GM21381 (cell line): ENCODE measurements at regions not wholly inside any gene's neighbourhood (a gene's known extent, or its start where the extent isn't known, plus 50 kb on each side); places are given as distances from the start of the nearest gene placed in this dataset.

Source experiments
- ATAC-seq: cut with Tn5 transposase; IDR thresholded peaks from one replicate; pipeline ENCODE4 v1.9.1; 2021; ENCODE audit warnings: mild to moderate bottlenecking, moderate library complexity; ENCODE audit not compliant: unreplicated experiment

- no peak for ATAC-seq
These were observed 353.9 kb upstream of the CAMK1G start for GRCh38 chr1:209229494-209230061.

- no peak for ATAC-seq
These were observed 353.2 kb upstream of the CAMK1G start for GRCh38 chr1:209230314-209230713.

DNA sequence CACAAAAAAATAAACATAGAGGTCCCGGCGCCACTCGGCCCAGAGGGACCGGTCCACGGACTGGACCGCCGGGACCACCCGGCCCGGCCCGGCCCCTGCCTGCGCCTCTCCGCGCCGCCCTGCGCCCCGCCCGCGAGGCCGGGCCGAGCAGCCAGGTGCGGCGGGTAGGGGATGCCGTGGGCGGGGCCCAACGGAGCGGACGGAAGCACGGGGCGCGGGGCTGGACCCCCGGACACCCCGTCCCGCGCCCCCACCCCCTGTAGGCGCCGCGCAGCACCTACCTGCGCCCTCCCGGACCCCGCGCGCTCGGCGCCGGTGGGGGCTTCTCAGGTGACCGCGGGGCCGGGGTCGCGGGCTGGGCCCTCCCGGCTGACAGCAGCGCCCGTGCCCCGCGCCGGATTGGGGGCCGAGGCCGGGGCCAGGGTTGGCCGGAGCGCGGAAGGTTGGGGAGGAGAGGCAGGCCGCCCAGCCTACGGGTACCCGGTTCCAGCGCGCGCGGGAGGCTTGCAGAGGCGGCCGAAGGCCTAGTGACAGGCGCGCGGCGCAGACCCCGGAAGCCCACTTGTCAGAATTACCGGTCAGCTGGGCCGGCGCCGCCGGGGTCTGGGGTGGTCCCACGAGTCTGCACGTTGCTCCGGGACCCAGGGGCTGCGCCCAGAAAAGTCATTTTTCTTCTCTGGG, 351.9 kb upstream of the CAMK1G start:
- ATAC-seq, result no peak

- no peak for ATAC-seq
These were observed 351.3 kb upstream of the CAMK1G start for GRCh38 chr1:209232197-209232596.

DNA sequence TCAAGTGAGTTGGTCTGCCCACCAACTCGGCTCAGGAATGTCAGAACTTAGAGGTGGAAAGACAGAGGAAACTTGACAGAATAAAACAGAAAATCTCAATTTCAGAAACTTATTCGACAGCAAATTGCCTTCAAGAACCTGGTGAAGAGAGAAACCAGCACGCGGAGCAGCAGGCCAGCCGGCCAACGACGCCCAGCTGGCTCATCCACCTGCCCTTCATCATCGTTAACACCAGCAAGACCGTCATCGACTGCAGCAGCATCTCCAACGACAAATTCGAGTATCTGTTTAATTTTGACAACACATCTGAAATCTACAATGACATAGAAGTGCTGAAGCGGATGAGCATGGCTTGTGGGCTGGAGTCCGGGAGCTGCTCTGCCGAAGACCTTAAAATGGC, 350.8 kb upstream of the CAMK1G start:
- ATAC-seq, result no peak

GRCh38 chr1:209235166-209235565, 348.3 kb upstream of the CAMK1G start:
- ATAC-seq, result no peak

DNA sequence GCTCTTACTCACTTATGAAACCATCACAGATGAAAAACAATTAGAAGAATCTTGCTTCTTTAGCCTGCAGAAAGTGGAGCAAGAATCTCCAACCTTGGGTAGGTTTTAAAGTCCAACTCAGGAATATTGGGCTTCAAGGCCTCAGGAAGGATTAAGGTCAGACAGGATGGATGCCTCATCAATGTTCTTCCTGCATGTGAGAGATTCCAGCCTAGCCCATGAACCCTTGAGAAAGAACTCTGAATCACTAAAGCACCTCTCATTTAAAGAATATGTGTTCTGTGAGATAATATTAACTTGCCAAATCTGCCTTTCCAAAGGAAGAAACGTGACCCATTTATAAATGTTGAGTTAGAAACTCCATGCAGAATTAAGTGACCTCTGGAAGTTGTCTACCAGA, 345.2 kb upstream of the CAMK1G start:
- no peak for ATAC-seq

DNA sequence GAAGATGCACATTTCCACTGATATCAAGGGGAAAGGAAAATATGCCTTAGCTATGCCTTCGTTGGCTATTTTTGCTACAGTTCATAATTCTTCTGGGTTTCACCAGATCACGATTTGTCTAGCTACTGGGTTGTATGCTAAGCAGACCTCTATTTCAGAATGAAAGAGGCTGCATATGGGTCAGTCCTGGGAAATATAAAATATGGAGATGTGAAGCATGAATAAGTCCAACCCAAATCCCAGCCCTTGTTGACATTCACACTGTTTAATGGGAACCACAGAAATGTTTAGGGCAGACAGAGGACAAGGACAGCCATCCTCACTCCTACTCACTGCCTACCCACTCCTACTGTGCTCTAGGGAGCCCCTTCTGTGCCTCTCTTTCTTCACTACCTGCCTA, 343.2 kb upstream of the CAMK1G start:
- no peak for ATAC-seq

- no peak for ATAC-seq
These were observed 342.0 kb upstream of the CAMK1G start for GRCh38 chr1:209241487-209241886.

GRCh38 chr1:209248649-209249279, 334.8 kb upstream of the CAMK1G start:
- ATAC-seq, result peak; percentile 92

GRCh38 chr1:209249280-209249670, 334.2 kb upstream of the CAMK1G start:
- no peak for ATAC-seq

DNA sequence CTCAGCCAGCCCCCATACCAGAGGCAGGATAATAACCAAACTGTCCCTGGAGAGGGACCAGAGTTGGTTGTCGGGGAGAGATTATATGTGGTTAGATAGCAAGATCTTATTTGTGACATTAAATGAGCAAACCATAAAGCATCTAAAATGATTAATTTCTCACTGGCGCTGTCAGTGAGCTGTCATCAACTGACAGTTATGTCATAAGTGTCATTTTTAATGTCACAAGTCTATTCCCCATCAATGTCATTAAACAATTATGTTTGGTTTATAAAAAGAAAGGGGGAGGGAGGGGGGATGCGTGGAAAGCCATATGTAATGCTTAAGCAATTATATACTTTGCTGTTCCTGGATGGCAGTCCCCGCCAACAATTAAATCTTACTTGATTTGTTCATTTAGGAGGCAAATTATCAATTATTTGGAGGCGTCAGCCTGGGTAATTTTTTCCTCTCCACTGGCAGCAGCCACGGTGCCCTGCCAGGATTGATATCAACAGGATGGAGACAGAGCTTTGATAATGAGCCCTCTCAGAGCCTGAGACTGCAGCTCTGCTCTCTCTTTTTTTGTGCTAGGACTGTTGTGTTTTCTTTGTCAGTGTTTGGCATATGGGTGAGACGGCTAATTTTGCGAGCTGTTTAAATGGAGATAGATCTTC, 333.6 kb upstream of the CAMK1G start:
- ATAC-seq, result no peak

DNA sequence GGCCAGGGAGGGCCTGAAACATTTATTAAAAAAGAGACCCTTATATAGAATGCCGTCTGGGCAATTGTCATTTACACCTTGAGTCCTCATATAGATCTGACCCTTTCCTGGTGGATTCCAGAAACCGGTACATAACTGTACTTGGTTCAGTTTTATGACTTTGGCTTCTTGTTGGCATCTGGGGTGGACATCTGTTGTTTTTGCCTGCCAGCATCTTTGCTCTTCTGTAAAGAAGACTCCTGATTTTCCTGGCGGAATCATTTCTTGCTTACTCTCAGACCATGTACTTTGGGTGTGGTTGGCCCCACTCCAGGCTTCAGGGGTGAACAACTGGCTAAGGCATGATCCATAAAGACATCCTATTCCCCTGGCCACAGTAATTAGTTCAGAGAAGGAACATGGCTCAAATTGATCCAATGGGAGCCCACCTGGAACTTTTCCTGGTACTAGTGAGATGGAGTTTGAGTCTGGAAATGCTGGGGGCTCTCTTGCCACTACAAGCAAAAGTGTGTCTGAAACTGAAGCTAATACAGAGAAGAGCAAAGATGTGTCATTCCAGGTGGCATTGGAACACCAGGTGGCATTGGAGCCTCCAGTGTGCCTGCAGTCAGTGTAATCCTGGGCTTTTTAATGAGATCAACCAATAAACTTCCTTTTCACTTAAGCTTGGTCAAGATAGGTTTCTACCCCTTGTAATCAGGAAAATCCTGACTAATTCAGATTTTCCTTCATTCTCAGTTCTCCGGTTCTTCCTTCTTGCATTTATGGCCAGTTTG, 332.5 kb upstream of the CAMK1G start:
- no peak for ATAC-seq

- ATAC-seq, result no peak
These were observed 326.7 kb upstream of the CAMK1G start for GRCh38 chr1:209256766-209257350.

GRCh38 chr1:209257454-209257853, 326.1 kb upstream of the CAMK1G start:
- no peak for ATAC-seq

GRCh38 chr1:209260136-209260535, 323.4 kb upstream of the CAMK1G start:
- no peak for ATAC-seq

DNA sequence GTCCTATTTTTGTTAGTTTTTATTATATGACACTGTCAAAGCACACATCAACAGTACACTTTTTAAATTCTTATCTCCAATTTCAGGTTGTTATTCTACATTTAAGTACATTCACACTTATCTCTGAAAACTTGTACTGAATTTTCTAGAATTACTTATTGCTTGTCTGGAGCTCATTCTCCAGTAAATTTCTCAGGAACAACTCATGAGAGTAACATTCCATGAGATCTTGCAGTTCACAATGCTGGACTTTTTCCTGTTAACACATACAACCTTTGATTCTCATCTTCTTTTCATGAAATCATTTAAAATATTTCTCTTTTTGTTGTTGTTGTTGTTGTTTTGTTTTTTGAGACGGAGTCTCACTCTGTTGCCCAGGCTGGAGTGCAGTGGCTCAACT, 320.9 kb upstream of the CAMK1G start:
- no peak for ATAC-seq

DNA sequence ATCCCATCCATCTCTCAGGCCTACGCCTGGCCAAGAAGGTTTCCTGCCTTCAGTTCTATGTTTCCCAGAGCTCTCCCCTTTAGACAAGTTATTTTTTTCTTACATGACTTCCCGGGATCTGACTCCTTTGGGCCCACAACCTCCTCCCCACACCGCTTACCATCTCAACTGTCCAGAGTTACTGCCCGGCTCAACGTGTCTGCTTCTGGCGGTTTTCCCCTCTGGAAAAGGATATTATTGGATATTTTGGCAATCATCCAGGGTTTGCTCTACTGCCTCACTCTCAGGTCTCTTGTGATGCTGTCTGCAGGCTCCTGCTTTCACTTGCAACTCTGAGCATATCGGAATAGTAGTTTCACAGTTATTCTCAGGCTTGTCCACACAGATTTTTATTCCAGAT, 318.2 kb upstream of the CAMK1G start:
- ATAC-seq, result no peak

GRCh38 chr1:209266590-209267205, 316.8 kb upstream of the CAMK1G start:
- ATAC-seq, result no peak

- ATAC-seq, result no peak
These were observed 315.5 kb upstream of the CAMK1G start for GRCh38 chr1:209267968-209268367.
